ENCODE measurements at regions not wholly inside any gene's neighbourhood (a gene's known extent, or its start where the extent isn't known, plus 50 kb on each side); places are given as distances from the start of the nearest gene placed in this dataset.
"Not testable (repeated sequence)": the region's sequence is repeated elsewhere in the genome, so short reads cannot be mapped to it uniquely, and the experiment has no call there.

DNA sequence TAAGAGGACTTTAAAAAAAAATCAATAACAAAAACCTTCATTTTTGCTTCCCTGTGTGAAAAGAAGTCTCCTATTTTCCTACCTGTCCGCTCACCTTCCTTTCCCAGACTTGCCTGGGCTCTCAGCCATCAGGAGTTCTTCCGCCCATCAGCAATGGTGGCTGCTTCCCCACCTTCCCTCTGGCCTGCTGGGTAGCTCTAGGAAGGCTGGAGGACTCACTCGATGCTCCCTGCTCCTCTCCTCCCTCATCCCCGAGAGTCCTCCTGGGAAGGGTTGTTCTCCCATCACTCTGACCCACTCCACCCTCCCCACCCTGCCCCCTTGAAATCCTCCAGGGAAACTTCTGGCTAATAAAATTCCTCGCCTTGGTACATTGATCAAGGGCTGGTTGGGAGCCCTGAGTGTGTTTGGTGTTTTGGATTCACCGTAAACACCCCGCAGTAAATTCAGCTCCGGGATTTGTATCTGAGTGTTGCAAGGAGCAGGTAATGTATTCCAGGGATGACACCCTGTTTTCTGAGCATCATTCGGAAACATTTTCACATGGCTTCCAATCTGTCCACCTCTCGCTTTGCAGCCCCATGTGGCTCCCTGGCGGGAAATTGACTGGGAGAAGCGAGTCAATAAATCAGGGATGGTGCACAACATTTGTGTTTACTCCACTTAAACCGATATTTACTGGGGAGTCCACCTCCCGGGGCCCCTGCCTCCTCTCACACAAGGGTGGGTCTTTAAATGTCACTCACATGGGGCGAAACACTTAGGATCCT, 126.4 kb upstream of the SDK1 start:
- no peaks in the 10 kb centered on the region for H3K36me3 ChIP-seq (ENCODE audit: insufficient read depth, low read length)
- no peak overlapping the region for H3K27ac ChIP-seq
- TF ChIP-seq FOXP2 (optimal IDR thresholded peaks at IDR 0.05; ENCODE audit: control extremely low read depth, extremely low read length, insufficient read depth) (no peak), POLR2AphosphoS5 (IDR thresholded peaks at IDR 0.05; ENCODE audit: borderline replicate concordance, low read depth, low read length) (no peak), EZH2 (IDR thresholded peaks at IDR 0.05) (no peak)
- no peaks in the 10 kb centered on the region for H3K9me3 ChIP-seq (ENCODE audit: low read depth, low read length)
- no peak for DNase-seq (ENCODE audit: low read depth, low spot score)
- no peak overlapping the region for H3K9ac ChIP-seq (ENCODE audit: insufficient read length)
- no peak overlapping the region for H3K4me3 ChIP-seq

DNA sequence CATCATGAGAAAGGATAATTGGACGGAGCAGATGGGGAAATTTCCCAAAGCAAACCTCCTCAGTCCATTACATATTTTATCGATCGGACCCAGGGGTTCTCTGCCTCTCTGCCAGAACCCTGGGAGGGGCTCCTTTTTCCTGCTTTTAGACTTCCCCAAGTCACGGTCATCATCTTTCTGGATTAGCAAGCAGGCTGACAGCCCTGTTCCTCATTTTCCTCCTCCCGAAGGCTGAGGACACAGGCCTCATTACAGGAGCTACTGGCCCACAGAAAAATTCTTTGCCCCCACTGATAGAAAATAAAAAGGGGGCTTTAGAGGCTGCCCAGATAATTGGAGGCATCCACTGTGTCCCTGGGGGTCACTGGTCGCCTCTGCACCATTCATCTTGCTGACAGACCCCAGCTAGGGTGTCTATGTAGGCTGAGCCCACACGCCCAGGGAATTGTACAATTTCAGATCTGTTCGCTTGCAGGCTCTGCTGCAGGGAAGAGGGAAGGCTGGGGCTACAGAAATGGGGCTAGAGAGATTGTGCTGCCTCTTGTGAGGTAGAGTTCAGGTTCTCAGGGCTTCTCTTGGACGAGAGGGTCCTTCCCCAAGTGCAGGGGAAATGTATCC, 125.7 kb upstream of the SDK1 start:
- no peak overlapping the region for H3K9ac ChIP-seq (ENCODE audit: insufficient read length)

DNA sequence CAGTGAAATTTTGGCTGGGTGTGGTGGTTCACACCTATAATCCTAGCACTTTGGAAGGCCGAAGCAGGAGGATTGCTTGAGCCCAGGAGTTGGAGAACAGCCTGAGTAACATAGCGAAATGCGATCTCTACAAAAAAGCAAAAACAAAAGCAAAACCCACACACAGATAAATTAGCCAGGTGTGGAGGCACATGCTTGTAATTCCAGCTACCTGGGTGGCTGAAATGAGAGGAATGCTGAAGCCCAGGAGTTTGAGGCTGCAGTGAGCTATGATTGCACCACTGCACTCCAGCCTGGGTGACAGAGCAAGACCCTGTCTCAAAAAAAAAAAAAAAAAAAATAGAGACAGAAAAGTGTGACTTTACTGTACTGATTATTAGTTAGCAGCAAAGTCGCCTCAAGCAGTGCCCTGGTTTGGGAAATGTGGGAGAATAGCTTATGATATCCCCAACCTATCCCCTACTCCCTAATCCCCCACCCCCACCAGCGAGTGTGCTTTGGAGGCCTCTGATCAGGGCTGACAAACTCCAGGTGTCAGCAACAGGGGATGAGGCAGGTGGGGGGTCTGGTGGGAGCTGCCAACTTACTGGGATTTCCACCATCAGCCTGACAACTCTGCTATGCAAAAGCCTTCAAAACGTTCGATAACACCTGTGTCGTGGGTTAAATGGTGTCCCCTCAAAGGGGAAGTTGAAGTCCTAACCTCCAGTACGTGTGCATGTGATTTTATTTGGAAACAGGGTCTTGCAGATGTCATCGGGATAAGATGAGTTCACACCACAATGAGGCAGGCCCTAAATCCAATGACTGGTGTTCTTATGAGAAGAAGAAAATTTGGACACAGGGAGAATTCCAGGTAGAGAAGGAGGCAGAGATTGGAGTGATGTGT, 124.7 kb upstream of the SDK1 start:
- no peak overlapping the region for H3K4me3 ChIP-seq
- no peak overlapping the region for H3K9ac ChIP-seq (ENCODE audit: insufficient read length)
- H3K36me3 ChIP-seq (ENCODE audit: insufficient read depth, low read length): no peaks in the 10 kb centered on the region
- no peaks in the 10 kb centered on the region for H3K9me3 ChIP-seq (ENCODE audit: low read depth, low read length)
- H3K27ac ChIP-seq: no peak overlapping the region
- DNase-seq (ENCODE audit: low read depth, low spot score): no peak
- no peak for TF ChIP-seq POLR2AphosphoS5 (IDR thresholded peaks at IDR 0.05; ENCODE audit: borderline replicate concordance, low read depth, low read length)
- TF ChIP-seq EZH2 (IDR thresholded peaks at IDR 0.05): no peak
- TF ChIP-seq FOXP2 (optimal IDR thresholded peaks at IDR 0.05; ENCODE audit: control extremely low read depth, extremely low read length, insufficient read depth): no peak

More for the DNA sequence above, 125.7 kb upstream of the SDK1 start:
- TF ChIP-seq POLR2AphosphoS5 (IDR thresholded peaks at IDR 0.05; ENCODE audit: borderline replicate concordance, low read depth, low read length) (no peak), FOXP2 (optimal IDR thresholded peaks at IDR 0.05; ENCODE audit: control extremely low read depth, extremely low read length, insufficient read depth) (no peak), EZH2 (IDR thresholded peaks at IDR 0.05) (no peak)
- H3K4me3 ChIP-seq: no peak overlapping the region
- no peak for DNase-seq (ENCODE audit: low read depth, low spot score)
- no peaks in the 10 kb centered on the region for H3K36me3 ChIP-seq (ENCODE audit: insufficient read depth, low read length)
- H3K9me3 ChIP-seq (ENCODE audit: low read depth, low read length): no peaks in the 10 kb centered on the region
- no peak overlapping the region for H3K27ac ChIP-seq

DNA sequence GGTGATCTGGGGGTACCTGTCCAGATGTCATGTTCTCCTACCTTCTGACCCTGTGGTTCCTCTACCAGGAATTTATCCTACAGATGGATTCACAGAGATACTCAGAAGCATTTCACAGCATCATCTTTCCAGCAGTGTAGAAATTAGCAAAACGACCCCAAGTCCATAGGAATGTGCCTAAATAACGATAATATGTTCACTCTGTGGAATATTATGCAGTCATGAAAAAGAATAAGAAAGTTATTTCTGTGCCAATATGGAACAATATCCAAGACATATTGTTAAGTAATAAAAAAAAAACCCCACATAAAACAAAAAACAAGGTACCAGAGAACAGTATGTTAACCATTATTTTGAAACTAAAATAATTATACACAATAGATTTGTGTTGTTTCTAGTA, 123.8 kb upstream of the SDK1 start:
- no peak for DNase-seq (ENCODE audit: low read depth, low spot score)
- no peaks in the 10 kb centered on the region for H3K36me3 ChIP-seq (ENCODE audit: insufficient read depth, low read length)
- H3K9me3 ChIP-seq (ENCODE audit: low read depth, low read length): no peaks in the 10 kb centered on the region
- H3K4me3 ChIP-seq: no peak overlapping the region
- no peak overlapping the region for H3K27ac ChIP-seq
- TF ChIP-seq POLR2AphosphoS5 (IDR thresholded peaks at IDR 0.05; ENCODE audit: borderline replicate concordance, low read depth, low read length): no peak
- TF ChIP-seq EZH2 (IDR thresholded peaks at IDR 0.05): no peak
- no peak for TF ChIP-seq FOXP2 (optimal IDR thresholded peaks at IDR 0.05; ENCODE audit: control extremely low read depth, extremely low read length, insufficient read depth)
- no peak overlapping the region for H3K9ac ChIP-seq (ENCODE audit: insufficient read length)

GRCh38 chr7:3179456-3179855, 121.6 kb upstream of the SDK1 start:
- no peaks in the 10 kb centered on the region for H3K9me3 ChIP-seq (ENCODE audit: low read depth, low read length)
- H3K27ac ChIP-seq: no peak overlapping the region
- TF ChIP-seq FOXP2 (optimal IDR thresholded peaks at IDR 0.05; ENCODE audit: control extremely low read depth, extremely low read length, insufficient read depth): no peak
- TF ChIP-seq EZH2 (IDR thresholded peaks at IDR 0.05): no peak
- TF ChIP-seq POLR2AphosphoS5 (IDR thresholded peaks at IDR 0.05; ENCODE audit: borderline replicate concordance, low read depth, low read length): no peak
- no peak overlapping the region for H3K4me3 ChIP-seq
- no peak for DNase-seq (ENCODE audit: low read depth, low spot score)
- no peak overlapping the region for H3K9ac ChIP-seq (ENCODE audit: insufficient read length)
- no peaks in the 10 kb centered on the region for H3K36me3 ChIP-seq (ENCODE audit: insufficient read depth, low read length)

DNA sequence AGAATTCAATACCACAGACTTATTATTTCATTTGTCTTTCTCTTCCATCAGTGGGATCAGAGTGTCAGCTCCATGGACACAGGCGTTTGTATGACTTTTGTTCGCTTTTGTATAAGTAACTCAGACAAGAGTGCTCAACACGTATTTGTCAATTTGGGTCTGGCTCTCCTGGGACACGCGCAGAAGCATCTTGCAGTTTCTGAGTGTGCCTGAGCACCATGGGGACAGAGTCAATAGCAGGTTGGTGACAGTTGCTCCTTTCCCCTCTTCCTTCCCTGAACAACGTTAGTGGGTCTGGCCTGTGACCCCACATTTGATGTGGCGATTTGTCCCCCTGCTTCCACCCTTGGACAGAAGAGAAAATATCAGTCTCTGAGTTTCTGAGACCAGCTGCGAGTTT, 120.4 kb upstream of the SDK1 start:
- H3K36me3 ChIP-seq (ENCODE audit: insufficient read depth, low read length): no peaks in the 10 kb centered on the region
- H3K4me3 ChIP-seq: no peak overlapping the region
- H3K27ac ChIP-seq: no peak overlapping the region
- no peaks in the 10 kb centered on the region for H3K9me3 ChIP-seq (ENCODE audit: low read depth, low read length)
- TF ChIP-seq POLR2AphosphoS5 (IDR thresholded peaks at IDR 0.05; ENCODE audit: borderline replicate concordance, low read depth, low read length) (no peak), FOXP2 (optimal IDR thresholded peaks at IDR 0.05; ENCODE audit: control extremely low read depth, extremely low read length, insufficient read depth) (no peak), EZH2 (IDR thresholded peaks at IDR 0.05) (no peak)
- no peak for DNase-seq (ENCODE audit: low read depth, low spot score)
- H3K9ac ChIP-seq (ENCODE audit: insufficient read length): no peak overlapping the region

- H3K4me3 ChIP-seq; H3K36me3 ChIP-seq (ENCODE audit: insufficient read depth, low read length); H3K9me3 ChIP-seq (ENCODE audit: low read depth, low read length); DNase-seq (ENCODE audit: low read depth, low spot score); H3K27ac ChIP-seq; H3K9ac ChIP-seq (ENCODE audit: insufficient read length): not testable (repeated sequence)
Observed at GRCh38 chr7:3182055-3182454, 119.0 kb upstream of the SDK1 start.

DNA sequence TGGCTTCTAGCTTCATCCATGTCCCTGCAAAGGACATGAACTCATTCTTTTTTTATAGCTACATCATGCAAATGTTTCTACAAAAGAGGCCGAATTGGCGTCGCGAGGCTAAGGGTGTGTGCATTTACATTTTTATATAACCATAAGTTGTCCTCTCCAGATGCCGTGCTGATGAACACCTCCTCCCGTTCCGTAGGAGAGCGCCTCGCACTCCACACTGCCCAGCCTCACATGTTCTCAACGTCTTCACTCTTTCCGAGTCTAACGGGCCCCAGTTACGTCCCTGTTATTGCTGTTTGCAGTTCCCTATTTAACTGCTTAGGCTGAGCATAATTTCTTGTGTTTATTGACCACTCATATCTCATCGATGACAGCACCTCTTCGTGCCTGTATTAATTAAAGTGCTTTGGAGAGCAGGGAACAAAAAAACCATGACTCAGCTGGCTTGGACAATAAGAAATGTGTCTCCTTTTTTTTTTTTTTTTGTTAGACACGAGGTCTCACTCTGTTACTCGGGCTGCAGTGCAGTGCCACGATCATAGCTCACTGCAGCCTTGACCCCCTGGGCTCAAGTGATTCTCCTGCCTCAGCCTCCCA, 113.5 kb upstream of the SDK1 start:
- TF ChIP-seq FOXP2 (optimal IDR thresholded peaks at IDR 0.05; ENCODE audit: control extremely low read depth, extremely low read length, insufficient read depth) (no peak), EZH2 (IDR thresholded peaks at IDR 0.05) (no peak), POLR2AphosphoS5 (IDR thresholded peaks at IDR 0.05; ENCODE audit: borderline replicate concordance, low read depth, low read length) (no peak)
- Histone ChIP-seq H3K4me3 (no peak overlapping the region), H3K9me3 (ENCODE audit: low read depth, low read length) (no peaks in the 10 kb centered on the region), H3K9ac (ENCODE audit: insufficient read length) (no peak overlapping the region), H3K27ac (no peak overlapping the region), H3K36me3 (ENCODE audit: insufficient read depth, low read length) (no peaks in the 10 kb centered on the region)
- no peak for DNase-seq (ENCODE audit: low read depth, low spot score)
